Activated naive CD8-positive, alpha-beta T cell treated with anti-CD3 and anti-CD28 coated beads, Interleukin-2, amount 50 U/mL, for 16 hours (primary cell): ENCODE measurements at regions not wholly inside any gene's neighbourhood (a gene's known extent, or its start where the extent isn't known, plus 50 kb on each side); places are given as distances from the start of the nearest gene placed in this dataset.
"Not testable (repeated sequence)": the region's sequence is repeated elsewhere in the genome, so short reads cannot be mapped to it uniquely, and the experiment has no call there.

ENCODE experiments used
- DNase-seq: peaks from one replicate; pipeline ENCODE4 v3.0.0-alpha.2; 2020; ENCODE audit warnings: low read depth, low spot score

- DNase-seq, result no peak
Observed at GRCh38 chr10:78209970-78210369, 176.3 kb downstream of the RPS24 start.

- no peak for DNase-seq
Observed at GRCh38 chr10:78210548-78210947, 176.9 kb downstream of the RPS24 start.

DNA sequence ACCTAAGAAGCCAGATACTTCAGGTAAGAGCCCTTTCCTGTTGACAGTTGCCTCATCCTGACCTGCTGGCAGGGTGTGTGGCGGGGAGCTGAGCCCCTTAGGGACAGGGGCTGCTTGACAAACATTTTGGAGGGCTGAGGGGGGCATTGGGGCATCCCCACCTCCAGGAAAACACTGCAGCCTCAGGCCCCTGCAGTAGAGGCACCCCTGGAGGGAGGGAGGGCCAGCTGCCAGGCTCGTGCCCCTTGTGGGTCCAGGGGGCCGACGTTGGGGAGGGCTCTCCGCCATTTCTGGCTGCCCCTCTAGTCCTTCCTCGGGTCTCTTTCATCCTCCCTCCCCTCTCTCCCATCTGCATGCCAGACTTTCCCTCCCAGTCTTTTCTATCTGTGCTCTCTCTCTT, 177.3 kb downstream of the RPS24 start:
- DNase-seq, result no peak

GRCh38 chr10:78211561-78212051, 177.9 kb downstream of the RPS24 start:
- DNase-seq, result no peak

GRCh38 chr10:78212060-78212785, 178.6 kb downstream of the RPS24 start:
- DNase-seq, result no peak

- DNase-seq, result no peak
Observed at GRCh38 chr10:78212786-78213175, 179.1 kb downstream of the RPS24 start.

DNA sequence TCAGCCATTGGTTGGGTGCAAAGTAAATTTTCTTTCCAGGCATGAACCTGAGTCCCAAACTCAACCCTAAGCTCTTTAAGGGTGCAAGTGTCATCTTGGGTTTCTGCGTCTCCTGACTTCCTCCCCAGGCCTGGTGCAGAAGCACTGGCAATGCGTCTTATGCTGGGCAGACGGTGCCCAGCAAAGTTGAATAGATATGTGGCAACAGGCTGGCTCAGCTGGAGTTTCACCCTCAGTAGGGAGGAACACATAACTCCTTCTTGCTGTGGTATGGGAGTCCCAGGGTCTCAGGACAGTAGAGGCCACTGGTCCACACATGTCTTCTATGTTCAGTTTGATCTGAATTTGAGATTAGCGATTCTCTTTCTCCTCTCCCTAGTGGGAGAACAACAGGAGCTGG, 181.3 kb downstream of the RPS24 start:
- no peak for DNase-seq

- DNase-seq, result no peak
Observed at GRCh38 chr10:78215645-78216044, 182.0 kb downstream of the RPS24 start.

DNA sequence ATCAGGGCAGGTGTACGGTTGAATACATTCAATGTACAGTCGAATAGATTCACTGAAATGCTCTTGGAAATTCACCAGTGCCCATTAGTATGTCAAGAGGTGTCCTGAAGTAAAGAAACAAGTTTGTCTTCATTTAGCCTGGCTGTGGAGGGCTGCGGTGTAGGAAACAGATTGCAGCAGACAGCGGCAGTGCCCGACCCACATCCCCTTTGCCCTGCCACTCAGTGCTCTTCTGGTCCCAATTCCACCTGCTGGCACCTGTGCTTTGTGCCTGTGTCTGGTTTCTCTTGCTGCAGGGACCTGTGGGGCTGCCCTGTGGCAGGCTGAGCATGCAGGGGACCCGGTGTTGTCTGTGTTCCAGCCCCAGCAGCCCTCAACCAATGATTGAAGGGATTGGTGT, 183.7 kb downstream of the RPS24 start:
- no peak for DNase-seq

- DNase-seq, result no peak
Observed at GRCh38 chr10:78218798-78219490, 185.3 kb downstream of the RPS24 start.

DNA sequence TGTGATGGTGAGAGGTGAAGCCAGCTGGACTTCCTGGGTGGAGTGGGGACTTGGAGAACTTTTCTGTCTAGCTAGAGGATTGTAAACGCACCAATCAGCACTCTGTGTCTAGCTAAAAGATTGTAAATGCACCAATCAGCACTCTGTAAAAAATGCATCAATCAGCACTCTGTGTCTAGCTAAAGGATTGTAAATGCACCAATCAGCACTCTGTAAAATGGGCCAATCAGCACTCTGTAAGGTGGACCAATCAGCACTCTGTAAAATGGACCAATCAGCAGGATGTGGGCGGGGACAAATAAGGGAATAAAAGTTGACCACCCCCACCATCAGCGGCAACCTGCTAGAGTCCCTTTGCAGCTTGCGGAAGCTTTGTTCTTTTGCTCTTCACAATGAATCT, 185.9 kb downstream of the RPS24 start:
- DNase-seq, result not testable (repeated sequence)

DNA sequence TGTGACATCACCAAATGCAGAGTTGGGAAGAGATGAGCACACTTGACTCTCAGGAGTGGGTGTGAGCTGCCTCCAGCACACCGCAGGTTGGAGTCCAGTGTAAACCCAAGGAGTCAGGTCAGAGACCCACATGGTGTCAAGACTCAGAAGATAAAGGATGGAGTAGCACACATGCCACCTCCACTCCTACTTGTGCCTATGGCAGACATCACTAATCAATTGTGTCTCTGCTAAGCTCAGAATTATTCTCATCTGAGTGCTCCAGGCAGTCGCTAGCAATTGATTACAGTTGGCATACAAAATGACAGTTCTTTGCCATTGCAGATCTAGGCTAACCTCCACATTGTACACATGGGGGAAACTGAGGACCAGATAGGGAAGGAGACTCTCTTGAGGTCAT, 187.1 kb downstream of the RPS24 start:
- no peak for DNase-seq

- no peak for DNase-seq
Observed at GRCh38 chr10:78222096-78222790, 188.6 kb downstream of the RPS24 start.

DNA sequence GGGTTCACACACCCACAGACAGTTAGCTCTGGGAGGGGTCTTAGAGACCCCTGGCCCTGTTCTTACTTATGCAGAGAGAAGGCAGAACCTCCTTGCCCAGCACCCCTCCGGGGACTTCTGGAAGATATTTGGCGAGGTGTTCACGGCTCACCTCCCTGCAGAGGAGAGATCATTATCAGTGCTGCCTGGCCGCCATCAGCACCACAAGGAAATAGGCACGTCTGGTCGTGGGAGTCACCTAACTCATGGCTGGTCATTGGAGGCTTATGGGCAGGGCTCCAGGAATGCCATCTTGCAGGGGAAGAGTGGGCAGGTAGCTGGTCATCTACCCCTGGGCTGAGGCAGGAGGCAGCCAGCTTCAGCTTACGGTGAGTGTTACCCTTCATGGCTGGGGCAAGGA, 189.4 kb downstream of the RPS24 start:
- DNase-seq, result no peak

DNA sequence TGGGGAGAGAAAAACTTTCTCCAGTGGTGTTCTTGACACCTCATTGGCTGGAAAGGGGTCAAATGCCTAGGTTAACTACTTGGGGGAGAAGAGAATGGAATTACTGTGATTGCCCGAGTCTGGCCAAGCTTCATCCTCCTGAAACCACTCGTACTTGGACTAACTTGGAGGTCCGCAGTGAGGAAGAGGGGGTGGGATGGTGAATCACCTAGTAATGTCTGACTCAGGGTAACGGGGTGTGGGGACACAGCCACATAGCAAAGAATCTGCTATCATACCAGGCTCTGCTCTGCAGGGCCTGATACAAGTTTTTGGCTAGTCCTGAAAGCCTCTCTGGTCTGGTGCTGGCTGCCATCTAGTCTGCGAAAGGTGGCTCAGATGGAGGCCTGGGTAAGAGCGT, 190.9 kb downstream of the RPS24 start:
- no peak for DNase-seq

DNA sequence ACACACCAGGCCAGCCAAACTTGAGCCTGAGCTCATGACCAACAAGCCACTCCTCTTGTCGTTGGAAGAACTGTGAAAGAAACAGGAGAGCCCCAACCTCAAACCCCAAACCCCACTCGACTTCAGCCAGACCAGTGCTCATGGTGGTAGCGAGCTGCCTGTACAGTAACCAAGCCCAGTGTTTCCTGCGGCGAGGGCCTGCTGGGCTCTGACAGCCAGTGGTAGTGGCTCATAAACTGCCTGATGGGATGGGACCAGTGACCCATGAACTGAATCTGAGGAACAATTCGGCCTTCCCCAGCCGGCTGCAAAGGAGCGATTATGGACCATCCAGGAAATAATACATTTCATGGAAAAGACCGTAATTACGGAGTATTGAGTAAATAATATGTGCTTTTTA, 191.9 kb downstream of the RPS24 start:
- no peak for DNase-seq

GRCh38 chr10:78229489-78229888, 195.8 kb downstream of the RPS24 start:
- DNase-seq, result no peak

- DNase-seq, result no peak
Observed at GRCh38 chr10:78229950-78230675, 196.4 kb downstream of the RPS24 start.

GRCh38 chr10:78231327-78231726, 197.7 kb downstream of the RPS24 start:
- no peak for DNase-seq

DNA sequence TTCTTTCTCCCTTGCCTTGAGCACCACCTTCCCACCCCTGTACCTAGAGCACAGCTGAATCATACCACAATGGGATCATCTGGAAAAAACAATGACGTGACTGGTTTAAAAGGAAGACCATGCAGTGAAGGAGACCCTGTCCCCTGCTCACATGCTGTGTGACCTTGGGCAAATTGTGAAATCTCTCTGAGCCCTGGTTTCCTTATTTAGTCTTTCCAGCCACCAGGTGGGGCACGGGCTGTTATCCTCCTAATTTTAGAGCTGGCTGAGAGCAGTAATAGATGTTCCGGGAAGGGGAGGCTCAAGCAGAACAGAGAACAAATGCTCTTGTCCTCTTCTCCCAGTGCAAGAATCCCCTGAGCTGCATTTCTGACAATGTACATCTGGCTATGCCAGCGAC, 198.3 kb downstream of the RPS24 start:
- no peak for DNase-seq

GRCh38 chr10:78236416-78237015, 202.9 kb downstream of the RPS24 start:
- DNase-seq, result no peak

DNA sequence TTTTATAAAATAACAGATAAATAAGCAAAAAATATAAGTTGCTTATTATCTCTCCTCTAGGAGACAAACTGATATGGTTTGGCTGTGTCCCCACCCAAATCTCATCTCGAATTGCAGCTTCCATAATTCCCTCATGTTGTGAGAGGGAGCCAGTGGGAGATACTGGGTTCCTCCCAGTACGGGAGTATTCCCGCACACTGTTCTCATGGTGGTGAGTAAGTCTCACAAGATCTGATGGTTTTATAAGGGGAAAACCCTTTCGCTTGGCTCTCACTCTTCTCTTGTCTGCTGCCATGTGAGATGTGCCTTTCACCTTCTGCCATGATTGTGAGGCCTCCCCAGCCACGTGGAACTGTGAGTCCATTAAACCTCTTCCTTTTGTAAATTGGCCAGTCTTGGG, 204.3 kb downstream of the RPS24 start:
- not testable (repeated sequence) for DNase-seq
